ENCODE measurements at regions not wholly inside any gene's neighbourhood (a gene's known extent, or its start where the extent isn't known, plus 50 kb on each side); places are given as distances from the start of the nearest gene placed in this dataset.

DNA sequence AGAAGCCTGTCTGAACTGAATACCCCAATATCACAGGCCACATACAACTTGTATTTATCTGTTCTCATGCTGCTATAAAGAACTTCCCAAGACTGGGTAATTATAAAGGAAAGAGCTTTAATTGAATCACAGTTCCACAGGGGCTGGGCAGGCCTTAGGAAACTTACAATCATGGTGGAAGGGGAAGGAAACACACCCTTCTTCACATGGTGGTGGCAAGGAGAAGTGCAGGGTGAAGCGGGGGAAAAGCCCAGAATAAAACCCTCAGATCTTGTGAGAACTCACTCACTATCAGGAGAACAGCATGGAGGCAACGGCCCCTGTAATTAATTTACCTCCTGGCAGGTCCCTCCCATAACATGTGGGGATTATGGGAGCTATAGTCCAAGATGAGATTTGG, 50.3 kb upstream of the FNDC1 start:
- TF ChIP-seq, protein P1, sequence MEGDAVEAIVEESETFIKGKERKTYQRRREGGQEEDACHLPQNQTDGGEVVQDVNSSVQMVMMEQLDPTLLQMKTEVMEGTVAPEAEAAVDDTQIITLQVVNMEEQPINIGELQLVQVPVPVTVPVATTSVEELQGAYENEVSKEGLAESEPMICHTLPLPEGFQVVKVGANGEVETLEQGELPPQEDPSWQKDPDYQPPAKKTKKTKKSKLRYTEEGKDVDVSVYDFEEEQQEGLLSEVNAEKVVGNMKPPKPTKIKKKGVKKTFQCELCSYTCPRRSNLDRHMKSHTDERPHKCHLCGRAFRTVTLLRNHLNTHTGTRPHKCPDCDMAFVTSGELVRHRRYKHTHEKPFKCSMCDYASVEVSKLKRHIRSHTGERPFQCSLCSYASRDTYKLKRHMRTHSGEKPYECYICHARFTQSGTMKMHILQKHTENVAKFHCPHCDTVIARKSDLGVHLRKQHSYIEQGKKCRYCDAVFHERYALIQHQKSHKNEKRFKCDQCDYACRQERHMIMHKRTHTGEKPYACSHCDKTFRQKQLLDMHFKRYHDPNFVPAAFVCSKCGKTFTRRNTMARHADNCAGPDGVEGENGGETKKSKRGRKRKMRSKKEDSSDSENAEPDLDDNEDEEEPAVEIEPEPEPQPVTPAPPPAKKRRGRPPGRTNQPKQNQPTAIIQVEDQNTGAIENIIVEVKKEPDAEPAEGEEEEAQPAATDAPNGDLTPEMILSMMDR (IDR thresholded peaks at IDR 0.05; ENCODE audit: low read depth, low read length) = no peak
- H3K4me3 ChIP-seq (replicated peaks in 1 of 2; ENCODE audit: low read depth in 2 of 2, low read length in 2 of 2) = no peak overlapping the region
- DNase-seq (ENCODE audit: low read depth in 2 of 2) = no peak

DNA sequence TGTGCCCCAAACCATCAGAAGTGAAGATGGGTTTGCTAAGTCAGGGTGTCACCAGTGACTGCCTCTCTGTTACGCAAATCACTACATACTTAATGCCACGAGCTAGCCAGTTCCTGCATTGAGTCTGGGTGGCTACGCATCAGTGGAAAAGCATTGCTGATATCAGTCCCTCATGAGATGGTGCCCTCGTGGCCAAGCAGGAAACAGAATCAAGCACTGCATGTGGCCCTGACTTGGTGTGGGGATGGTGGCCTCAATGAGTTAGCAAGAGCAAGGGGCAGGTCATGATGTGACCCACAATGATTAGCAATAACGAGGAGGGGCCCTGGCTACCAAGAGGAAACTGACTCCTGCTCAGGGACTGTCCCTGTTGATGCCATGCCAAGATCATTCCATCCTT, 51.6 kb upstream of the FNDC1 start:
- H3K4me3 ChIP-seq (replicated peaks in 1 of 2; ENCODE audit: low read depth in 2 of 2, low read length in 2 of 2) = no peak overlapping the region
- TF ChIP-seq, protein P1 (IDR thresholded peaks at IDR 0.05; ENCODE audit: low read depth, low read length) = no peak
- no peak for DNase-seq (ENCODE audit: low read depth in 2 of 2)

DNA sequence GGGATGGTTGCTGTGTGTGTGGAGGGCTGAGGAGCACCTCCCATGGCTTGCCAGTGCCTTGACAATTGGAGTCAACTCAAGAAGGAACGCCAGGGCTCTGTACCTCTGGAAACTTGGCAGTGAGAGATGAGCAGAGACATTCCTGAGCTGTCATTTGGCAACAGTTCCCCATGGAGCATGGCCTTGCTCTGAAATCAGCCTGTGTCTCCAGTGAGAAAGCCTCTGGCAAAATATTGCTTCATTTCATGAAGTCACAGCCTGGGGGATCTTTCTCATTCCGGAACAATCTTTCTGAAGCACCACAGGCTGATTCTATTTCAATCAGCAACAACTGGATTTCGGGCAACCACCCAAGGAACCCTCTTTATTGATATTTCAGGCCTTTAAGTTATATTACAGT, 52.2 kb upstream of the FNDC1 start:
- DNase-seq (ENCODE audit: low read depth in 2 of 2) = peak; percentile 27 to 51
- no peak overlapping the region for H3K4me3 ChIP-seq (replicated peaks in 1 of 2; ENCODE audit: low read depth in 2 of 2, low read length in 2 of 2)
- TF ChIP-seq, protein P1 (IDR thresholded peaks at IDR 0.05; ENCODE audit: low read depth, low read length) = no peak

DNA sequence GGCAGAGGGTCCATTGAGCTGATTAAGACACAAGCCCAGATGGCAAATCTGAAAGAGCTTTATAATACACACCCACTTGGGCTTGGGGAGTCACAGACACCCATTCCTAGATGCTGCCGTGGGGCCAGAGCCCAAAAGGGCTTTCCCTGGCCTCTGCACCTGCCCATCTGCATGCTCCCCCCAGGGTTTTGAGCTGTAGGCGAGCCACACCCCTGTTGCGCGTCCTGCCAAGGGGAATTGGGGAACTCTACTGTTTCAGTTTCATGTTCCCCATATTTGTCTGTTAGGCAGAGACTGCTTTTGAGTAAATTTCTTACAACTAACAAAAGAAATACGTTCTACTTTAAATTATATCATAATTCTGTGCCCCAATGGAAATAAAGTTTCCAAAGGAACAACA, 52.9 kb upstream of the FNDC1 start:
- TF ChIP-seq, protein P1 (IDR thresholded peaks at IDR 0.05; ENCODE audit: low read depth, low read length) = no peak
- DNase-seq (ENCODE audit: low read depth in 2 of 2) = no peak
- no peak overlapping the region for H3K4me3 ChIP-seq (replicated peaks in 1 of 2; ENCODE audit: low read depth in 2 of 2, low read length in 2 of 2)

DNA sequence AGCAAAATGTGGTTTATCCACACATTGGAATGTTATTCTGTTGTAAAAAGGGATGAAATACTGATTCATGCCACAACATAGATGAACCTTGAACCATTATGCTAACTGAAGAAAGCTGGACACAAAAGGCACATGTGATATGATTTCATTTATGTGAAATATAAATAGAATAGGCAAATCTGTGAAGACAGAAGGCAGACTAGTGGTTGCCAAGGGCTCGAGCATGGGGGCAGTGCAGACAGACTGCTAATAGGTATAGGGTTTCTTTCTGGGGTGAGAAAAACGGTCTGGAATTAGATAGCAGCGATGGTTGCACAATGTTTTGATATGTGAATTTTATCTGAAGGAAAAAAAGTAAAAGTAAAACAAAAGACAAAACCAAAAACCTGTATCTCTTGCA, 54.6 kb upstream of the FNDC1 start:
- TF ChIP-seq, protein P1 (IDR thresholded peaks at IDR 0.05; ENCODE audit: low read depth, low read length) = no peak
- H3K4me3 ChIP-seq (replicated peaks in 1 of 2; ENCODE audit: low read depth in 2 of 2, low read length in 2 of 2) = no peak overlapping the region
- no peak for DNase-seq (ENCODE audit: low read depth in 2 of 2)

DNA sequence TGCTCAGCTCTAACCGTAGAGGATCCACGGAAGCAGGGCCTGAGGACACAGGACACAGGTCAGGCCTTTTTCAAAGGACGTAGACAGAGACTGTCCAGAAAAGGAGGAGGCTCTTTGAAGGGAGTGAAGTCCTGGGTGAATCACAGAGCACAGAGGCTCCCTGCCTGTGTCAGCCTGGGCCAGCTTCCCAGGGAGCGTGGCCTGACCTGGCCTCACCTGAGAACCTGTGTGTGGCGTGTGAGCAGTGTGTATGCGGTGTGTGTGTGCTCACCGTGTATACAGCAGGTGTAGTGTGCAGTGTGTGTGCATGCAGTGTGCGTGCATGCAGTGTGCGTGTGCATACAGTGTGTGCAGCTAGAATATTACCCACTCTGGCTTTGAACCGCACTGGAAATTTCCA, 56.0 kb upstream of the FNDC1 start:
- TF ChIP-seq, protein P1 (IDR thresholded peaks at IDR 0.05; ENCODE audit: low read depth, low read length) = no peak
- no peak overlapping the region for H3K4me3 ChIP-seq (replicated peaks in 1 of 2; ENCODE audit: low read depth in 2 of 2, low read length in 2 of 2)
- DNase-seq (ENCODE audit: low read depth in 2 of 2) = no peak

DNA sequence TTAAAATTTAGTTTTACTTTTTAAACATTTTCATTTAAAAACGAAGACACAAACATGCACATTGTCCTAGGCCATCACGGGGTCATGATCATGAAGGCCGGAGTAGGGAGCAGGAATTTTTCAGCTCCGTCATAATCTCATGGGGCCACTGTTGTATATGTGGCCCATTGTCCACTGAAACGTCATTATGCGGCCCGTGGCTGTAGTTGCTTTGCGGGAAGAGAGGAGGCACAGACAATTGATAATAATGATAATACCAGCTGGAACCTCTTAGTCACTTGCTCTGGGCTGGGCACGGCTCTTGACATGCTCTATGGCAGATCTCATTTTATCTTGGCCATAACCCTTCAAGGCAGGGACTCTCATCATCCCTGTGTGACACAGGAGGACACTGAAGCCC, 56.5 kb upstream of the FNDC1 start:
- DNase-seq (ENCODE audit: low read depth in 2 of 2) = no peak
- H3K4me3 ChIP-seq (replicated peaks in 1 of 2; ENCODE audit: low read depth in 2 of 2, low read length in 2 of 2) = no peak overlapping the region
- TF ChIP-seq, protein P1 (IDR thresholded peaks at IDR 0.05; ENCODE audit: low read depth, low read length) = no peak

All from cardiac fibroblast (primary cell).